Stimulated activated effector memory CD8-positive, alpha-beta T cell treated with anti-CD3 and anti-CD28 coated beads, Interleukin-12 subunit alpha, Interleukin-12 subunit beta, amount 100 ng/mL, for 72 hours (primary cell): ENCODE measurements at regions not wholly inside any gene's neighbourhood (a gene's known extent, or its start where the extent isn't known, plus 50 kb on each side); places are given as distances from the start of the nearest gene placed in this dataset.

Experiments used
- ATAC-seq: fragments of 150-1000 bp; cut with Tn5 transposase; 2 replicates; pipeline ENCODE4 v1.10.0; 2021
- DNase-seq, 2 donors: peaks; one replicate each; pipeline ENCODE4 v3.0.0; 2021 to 2022; ENCODE audit warnings: low spot score in 2 of 2
- H3K27ac Mint-ChIP-seq: one replicate; pipeline ENCODE4 v1.8.0; 2022; ENCODE audit warnings: mild to moderate bottlenecking, mixed read lengths
- H3K36me3 Mint-ChIP-seq: one replicate; pipeline ENCODE4 v1.8.0; 2022; ENCODE audit warnings: mild to moderate bottlenecking, mixed read lengths
- H3K4me1 Mint-ChIP-seq: one replicate; pipeline ENCODE4 v1.8.0; 2022; ENCODE audit warnings: mixed read lengths
- H3K4me3 Mint-ChIP-seq: one replicate; pipeline ENCODE4 v1.8.0; 2022; ENCODE audit warnings: mild to moderate bottlenecking, mixed read lengths
- H3K9me3 Mint-ChIP-seq: one replicate; pipeline ENCODE4 v1.8.0; 2022; ENCODE audit warnings: mixed read lengths

DNA sequence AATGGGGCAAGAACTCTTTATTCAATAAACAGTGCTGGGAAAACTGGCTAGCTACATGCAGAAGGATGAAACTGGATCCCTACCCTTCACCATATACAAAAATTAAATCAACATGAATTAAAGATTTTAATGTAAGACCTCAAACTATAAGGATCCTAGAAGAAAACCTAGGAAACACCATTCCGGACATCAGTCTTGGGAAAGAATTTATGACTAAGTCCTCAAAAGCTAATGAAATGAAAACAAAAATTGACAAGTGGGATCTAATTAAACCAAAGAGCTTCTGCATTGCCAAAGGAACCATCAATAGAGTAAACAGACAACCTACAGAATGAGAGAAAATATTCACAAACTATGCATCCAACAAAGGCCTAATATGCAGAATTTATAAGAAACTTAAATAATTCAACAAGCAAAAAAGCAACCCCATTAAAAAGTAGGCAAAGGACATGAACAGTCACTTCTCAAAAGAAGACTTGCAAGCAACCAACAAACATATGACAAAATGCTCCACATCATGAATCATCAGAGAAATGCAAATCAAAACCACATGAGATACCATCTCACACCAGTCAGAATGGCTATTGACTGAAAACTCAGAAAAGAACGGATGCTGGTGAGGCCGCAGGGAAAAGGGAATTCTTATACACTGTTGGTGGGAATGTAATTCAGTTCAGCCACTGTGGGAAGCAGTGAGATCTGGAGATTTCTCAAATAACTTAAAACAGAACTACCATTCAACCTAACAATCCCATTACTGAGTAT lies 104.3 kb upstream of the MAP3K1 start:
- no peaks in the 10 kb centered on the region for H3K36me3 Mint-ChIP-seq
- no peaks in the 10 kb centered on the region for H3K4me1 Mint-ChIP-seq
- peak; percentile 80 for ATAC-seq
- H3K4me3 Mint-ChIP-seq = no peak overlapping the region
- no peaks in the 10 kb centered on the region for H3K9me3 Mint-ChIP-seq
- H3K27ac Mint-ChIP-seq = no peak overlapping the region
- DNase-seq = no peak

DNA sequence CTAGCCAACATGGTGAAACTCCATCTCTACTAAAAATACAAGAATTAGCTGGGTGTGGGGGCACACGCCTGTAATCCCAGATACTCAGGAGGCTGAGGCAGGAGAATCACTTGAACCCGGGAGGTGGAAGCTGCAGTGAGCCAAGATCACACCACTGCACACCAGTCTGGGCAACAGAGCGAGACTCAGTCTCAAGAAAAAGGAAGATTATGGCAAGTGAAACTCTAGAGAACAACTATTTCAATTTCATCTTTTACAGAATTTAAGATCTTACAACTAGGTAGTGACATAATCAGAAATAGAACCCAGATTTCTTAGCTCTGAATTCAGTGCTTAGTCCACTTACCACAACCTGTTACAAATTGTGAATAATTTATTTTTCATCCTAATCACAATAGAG lies 108.8 kb upstream of the MAP3K1 start:
- H3K9me3 Mint-ChIP-seq = no peaks in the 10 kb centered on the region
- no peaks in the 10 kb centered on the region for H3K36me3 Mint-ChIP-seq
- H3K27ac Mint-ChIP-seq = no peak overlapping the region
- no peak for DNase-seq
- no peak for ATAC-seq
- no peaks in the 10 kb centered on the region for H3K4me1 Mint-ChIP-seq
- no peak overlapping the region for H3K4me3 Mint-ChIP-seq

- Mint-ChIP-seq H3K36me3 (no peaks in the 10 kb centered on the region), H3K4me3 (no peak overlapping the region), H3K4me1 (no peaks in the 10 kb centered on the region), H3K27ac (no peak overlapping the region), H3K9me3 (no peaks in the 10 kb centered on the region)
- DNase-seq = no peak
- ATAC-seq = no peak
Measured at GRCh38 chr5:56705217-56705616, 110.1 kb upstream of the MAP3K1 start.

DNA sequence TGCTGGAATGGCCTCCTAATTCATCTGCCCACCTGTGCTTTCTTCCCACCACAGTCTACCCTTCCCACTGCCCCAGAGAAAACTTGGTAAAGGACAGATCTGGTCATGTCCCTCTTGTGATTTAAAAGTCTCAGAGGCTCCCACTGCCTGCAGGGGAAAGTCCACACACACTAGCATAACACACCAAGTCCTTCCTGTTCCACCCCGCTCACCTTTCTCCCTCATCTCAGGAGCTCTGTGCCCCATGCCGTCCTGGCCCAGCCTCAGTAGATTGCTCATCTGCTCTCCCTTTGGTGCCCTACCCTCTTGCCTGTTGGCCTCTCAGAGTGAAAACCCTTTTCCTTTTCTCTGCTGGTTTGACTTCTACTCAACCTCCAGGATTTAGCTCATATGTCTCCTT lies 111.4 kb upstream of the MAP3K1 start:
- H3K4me3 Mint-ChIP-seq = no peak overlapping the region
- H3K27ac Mint-ChIP-seq = no peak overlapping the region
- ATAC-seq = no peak
- peaks cover 7% of the 10 kb centered on the region for H3K4me1 Mint-ChIP-seq
- H3K9me3 Mint-ChIP-seq = no peaks in the 10 kb centered on the region
- no peak for DNase-seq
- H3K36me3 Mint-ChIP-seq = no peaks in the 10 kb centered on the region

DNA sequence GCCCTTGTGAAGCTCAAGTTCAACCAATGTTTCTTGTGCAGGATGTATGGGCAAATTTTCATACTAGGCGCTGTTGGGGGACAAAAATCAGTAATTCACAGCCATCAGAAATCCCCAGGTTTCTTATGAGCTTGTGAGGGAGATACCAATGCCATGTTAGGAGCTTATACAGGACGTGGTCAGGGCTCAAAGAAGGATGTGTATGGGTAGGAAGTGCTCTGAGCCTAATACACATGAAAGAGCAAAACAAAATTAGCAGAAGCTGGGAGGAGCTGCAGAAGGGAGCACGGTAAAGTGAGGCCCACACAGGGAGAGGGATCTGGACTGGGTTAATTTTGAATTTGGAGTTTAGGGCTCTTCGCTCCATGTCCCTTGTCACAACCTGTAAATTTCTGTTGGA lies 114.6 kb upstream of the MAP3K1 start:
- Mint-ChIP-seq H3K4me3 (no peak overlapping the region), H3K27ac (no peak overlapping the region), H3K4me1 (peaks cover 8% of the 10 kb centered on the region), H3K36me3 (no peaks in the 10 kb centered on the region), H3K9me3 (no peaks in the 10 kb centered on the region)
- DNase-seq (no peak), ATAC-seq (no peak)

- Mint-ChIP-seq H3K36me3 (no peaks in the 10 kb centered on the region), H3K27ac (no peak overlapping the region), H3K4me3 (no peak overlapping the region), H3K4me1 (peaks cover 8% of the 10 kb centered on the region), H3K9me3 (no peaks in the 10 kb centered on the region)
- DNase-seq (no peak), ATAC-seq (no peak)
Measured at GRCh38 chr5:56699538-56699937, 115.8 kb upstream of the MAP3K1 start.

DNA sequence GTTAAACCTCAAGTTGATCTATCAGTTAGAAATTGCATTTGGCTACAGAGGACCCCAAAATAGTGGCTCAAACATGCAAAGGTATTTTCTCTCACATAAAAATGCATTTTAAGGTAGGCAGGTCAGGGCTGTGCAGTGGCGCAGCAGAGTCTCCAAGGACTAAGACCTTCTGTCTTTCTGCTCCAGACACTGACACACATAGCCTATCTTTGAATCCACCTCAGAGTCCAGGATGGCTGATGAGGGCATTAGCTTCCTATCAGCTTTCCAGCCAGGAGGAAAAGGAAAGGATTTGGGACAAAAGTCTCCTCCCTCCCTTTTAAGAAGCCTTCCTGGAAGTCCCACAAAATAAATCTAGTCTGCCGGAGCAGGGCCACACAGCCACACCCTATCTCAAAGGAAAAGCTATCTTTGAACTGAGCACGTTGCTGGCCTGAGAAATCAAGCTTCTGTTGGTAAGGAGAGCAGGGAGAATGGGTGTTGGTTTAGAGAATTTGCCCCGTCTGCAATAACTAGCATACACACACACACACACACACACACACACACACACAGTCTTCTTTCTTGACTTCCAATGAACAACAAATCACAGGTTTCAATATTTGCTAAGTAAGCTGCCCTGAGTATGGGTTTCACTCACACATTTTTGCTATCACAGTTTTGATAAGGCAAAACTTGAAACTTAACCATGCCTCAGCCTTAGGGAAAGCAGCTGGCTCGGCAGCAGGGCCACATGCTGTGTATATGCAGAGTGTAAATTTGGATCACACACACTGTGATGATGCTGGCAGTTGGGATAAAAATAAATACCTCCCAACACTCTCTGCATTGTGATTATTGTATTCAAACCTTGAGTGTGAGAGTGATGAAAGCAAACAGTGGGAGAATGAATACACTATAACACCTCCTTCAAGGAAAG lies 116.6 kb upstream of the MAP3K1 start:
- Mint-ChIP-seq H3K36me3 (no peaks in the 10 kb centered on the region), H3K4me1 (peaks cover 8% of the 10 kb centered on the region), H3K4me3 (no peak overlapping the region), H3K27ac (no peak overlapping the region), H3K9me3 (no peaks in the 10 kb centered on the region)
- DNase-seq = no peak
- ATAC-seq = peak; percentile 49

- peaks cover 23% of the 10 kb centered on the region for H3K4me1 Mint-ChIP-seq
- H3K9me3 Mint-ChIP-seq = no peaks in the 10 kb centered on the region
- ATAC-seq = no peak
- H3K4me3 Mint-ChIP-seq = no peak overlapping the region
- H3K27ac Mint-ChIP-seq = no peak overlapping the region
- no peak for DNase-seq
- H3K36me3 Mint-ChIP-seq = no peaks in the 10 kb centered on the region
Measured at GRCh38 chr5:56696900-56697299, 118.4 kb upstream of the MAP3K1 start.

DNA sequence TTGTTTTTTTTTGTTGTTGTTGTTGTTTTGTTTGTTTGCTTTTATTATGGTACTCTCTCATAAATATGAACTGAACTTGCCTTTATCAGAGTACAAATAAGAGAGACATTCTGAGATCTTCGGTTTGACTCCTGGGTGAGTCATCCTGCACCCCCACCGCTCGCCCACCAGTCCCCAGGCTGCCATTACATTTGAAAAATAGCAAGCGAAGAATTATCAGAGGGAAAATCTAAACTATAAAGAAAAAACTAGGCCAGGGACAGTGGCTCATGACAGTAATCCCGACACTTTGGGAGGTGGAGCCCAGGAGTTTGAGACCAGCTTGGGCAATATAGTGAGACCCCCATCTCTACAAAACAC lies 122.1 kb upstream of the MAP3K1 start:
- peak overlapping the region; percentile 12 for H3K4me3 Mint-ChIP-seq
- DNase-seq (no peak), ATAC-seq (peak; percentile 79)
- no peaks in the 10 kb centered on the region for H3K9me3 Mint-ChIP-seq
- no peak overlapping the region for H3K27ac Mint-ChIP-seq
- H3K4me1 Mint-ChIP-seq = peaks cover 15% of the 10 kb centered on the region
- no peaks in the 10 kb centered on the region for H3K36me3 Mint-ChIP-seq

GRCh38 chr5:56692359-56693219 lies 122.8 kb upstream of the MAP3K1 start:
- peak overlapping the region; percentile 12 for H3K4me3 Mint-ChIP-seq
- DNase-seq (no peak), ATAC-seq (peak; percentile 34)
- H3K9me3 Mint-ChIP-seq = no peaks in the 10 kb centered on the region
- peaks cover 20% of the 10 kb centered on the region for H3K4me1 Mint-ChIP-seq
- H3K27ac Mint-ChIP-seq = no peak overlapping the region
- H3K36me3 Mint-ChIP-seq = no peaks in the 10 kb centered on the region

DNA sequence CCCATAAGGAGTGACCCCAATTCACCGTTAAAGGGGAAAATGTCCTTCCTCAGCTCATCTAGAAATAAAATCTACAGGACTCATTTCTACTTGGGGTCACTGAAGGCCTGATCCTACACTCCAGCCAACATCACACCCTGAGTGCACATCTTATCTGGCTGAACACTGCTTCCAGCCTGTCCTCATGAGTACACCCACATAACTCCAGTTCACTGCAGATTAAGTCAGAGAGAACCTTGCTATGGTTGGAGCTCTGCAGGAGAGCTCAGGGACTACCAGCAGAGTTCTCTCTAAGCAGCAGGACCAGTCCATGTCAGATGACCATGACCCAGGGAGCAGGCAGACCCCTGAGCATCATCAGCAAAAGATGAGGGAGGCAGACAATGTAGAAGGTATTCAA lies 126.9 kb upstream of the MAP3K1 start:
- Mint-ChIP-seq H3K36me3 (no peaks in the 10 kb centered on the region), H3K9me3 (no peaks in the 10 kb centered on the region), H3K4me3 (no peak overlapping the region), H3K27ac (no peak overlapping the region), H3K4me1 (peaks cover 20% of the 10 kb centered on the region)
- no peak for ATAC-seq
- no peak for DNase-seq

DNA sequence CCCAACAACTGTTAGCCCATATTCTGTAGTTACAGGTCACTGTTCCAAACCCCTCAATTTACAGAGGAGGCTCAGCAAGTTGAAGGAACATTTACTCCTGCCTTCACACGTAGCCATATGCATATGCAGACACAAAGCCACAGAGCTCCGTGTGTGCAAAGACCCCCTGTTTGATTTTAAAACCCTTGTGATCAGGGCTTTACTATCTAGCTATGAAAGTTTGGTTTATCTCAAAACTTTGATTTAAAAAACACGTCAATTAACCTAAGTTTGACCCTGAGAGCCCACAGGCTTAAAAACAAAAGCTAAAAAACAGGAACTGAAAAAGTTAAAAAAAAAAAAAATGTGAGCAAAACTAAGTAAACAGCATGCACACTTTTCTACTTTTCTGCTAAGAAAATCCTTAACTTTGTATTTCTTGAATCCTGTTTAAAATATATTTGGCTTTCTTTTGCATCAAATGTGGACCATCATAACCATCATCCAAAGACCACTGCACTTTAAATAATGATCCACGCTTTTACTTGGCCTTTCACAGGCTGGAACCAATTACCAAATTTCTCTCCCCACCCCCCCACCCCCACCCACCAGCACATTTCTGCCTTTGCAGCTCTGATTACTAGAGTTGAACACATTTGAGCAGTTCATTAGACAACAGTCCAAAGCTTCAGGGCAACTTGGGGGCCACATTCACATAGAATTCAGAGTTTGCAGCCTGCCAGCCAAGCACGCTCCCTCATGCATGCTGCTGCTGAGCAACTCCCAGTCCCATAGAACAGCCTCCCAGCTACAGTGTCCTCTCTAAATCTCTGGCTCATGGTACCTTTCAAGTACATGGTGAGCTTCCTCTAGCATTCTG lies 128.8 kb upstream of the MAP3K1 start:
- Mint-ChIP-seq H3K4me3 (no peak overlapping the region), H3K27ac (no peak overlapping the region), H3K9me3 (no peaks in the 10 kb centered on the region), H3K4me1 (peaks cover 6% of the 10 kb centered on the region), H3K36me3 (no peaks in the 10 kb centered on the region)
- no peak for DNase-seq
- no peak for ATAC-seq

GRCh38 chr5:56685503-56686217 lies 129.7 kb upstream of the MAP3K1 start:
- ATAC-seq (peak; percentile 16), DNase-seq (no peak)
- H3K9me3 Mint-ChIP-seq = no peaks in the 10 kb centered on the region
- no peaks in the 10 kb centered on the region for H3K36me3 Mint-ChIP-seq
- peaks cover 6% of the 10 kb centered on the region for H3K4me1 Mint-ChIP-seq
- no peak overlapping the region for H3K4me3 Mint-ChIP-seq
- no peak overlapping the region for H3K27ac Mint-ChIP-seq

DNA sequence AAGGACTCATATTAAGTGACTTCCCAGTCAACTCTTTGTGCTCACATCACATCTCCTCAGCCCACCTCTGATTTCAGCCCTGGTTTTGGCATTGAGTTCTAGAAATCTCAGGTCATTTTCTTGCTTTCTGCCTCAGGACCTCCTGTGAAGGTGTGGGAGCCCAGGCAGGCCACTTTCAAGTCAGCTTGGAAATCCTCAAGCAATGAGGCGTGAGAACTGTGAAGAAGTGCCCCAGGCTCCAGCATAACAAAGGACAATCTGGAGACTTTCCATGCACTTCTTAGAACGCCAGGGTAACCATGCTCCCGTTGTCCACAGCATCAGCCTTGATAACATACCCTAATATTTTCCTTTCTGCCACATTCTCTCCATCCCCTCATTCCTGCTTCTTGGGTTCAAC lies 131.2 kb upstream of the MAP3K1 start:
- Mint-ChIP-seq H3K4me1 (peaks cover 6% of the 10 kb centered on the region), H3K27ac (no peak overlapping the region), H3K4me3 (no peak overlapping the region), H3K36me3 (no peaks in the 10 kb centered on the region), H3K9me3 (no peaks in the 10 kb centered on the region)
- ATAC-seq (no peak), DNase-seq (no peak)
